ENCODE measurements at regions not wholly inside any gene's neighbourhood (a gene's known extent, or its start where the extent isn't known, plus 50 kb on each side); places are given as distances from the start of the nearest gene placed in this dataset.

DNA sequence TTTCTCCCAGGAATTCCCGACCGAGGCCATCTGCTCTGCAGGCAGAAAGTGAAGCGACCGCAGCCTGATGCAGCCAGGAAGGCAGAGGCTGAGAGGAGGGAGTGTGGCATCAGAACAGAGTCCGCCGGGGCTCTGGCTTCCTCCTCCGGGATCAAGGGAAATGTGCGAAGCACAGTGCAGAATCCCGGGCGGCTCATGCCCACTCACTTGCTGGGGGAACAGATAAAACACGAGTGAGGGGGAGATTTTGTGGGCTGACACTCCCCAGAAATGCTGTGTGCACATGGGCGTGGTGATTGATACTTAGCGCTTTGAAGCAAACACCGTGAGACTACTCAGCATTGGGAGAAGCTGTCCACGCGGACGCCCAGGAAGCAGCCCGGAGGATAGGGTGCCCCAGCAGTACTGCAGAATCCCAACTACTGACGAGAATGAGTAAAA is 75.3 kb upstream of the POMP start:
- no peak for TF ChIP-seq POLR2A (IDR thresholded peaks at IDR 0.05; ENCODE audit: low read length)
- TF ChIP-seq GATA1 (IDR thresholded peaks at IDR 0.05; ENCODE audit: low read depth, low read length) = no peak

Measured in erythroblast (primary cell).